ENCODE measurements at regions not wholly inside any gene's neighbourhood (a gene's known extent, or its start where the extent isn't known, plus 50 kb on each side); places are given as distances from the start of the nearest gene placed in this dataset.

DNA sequence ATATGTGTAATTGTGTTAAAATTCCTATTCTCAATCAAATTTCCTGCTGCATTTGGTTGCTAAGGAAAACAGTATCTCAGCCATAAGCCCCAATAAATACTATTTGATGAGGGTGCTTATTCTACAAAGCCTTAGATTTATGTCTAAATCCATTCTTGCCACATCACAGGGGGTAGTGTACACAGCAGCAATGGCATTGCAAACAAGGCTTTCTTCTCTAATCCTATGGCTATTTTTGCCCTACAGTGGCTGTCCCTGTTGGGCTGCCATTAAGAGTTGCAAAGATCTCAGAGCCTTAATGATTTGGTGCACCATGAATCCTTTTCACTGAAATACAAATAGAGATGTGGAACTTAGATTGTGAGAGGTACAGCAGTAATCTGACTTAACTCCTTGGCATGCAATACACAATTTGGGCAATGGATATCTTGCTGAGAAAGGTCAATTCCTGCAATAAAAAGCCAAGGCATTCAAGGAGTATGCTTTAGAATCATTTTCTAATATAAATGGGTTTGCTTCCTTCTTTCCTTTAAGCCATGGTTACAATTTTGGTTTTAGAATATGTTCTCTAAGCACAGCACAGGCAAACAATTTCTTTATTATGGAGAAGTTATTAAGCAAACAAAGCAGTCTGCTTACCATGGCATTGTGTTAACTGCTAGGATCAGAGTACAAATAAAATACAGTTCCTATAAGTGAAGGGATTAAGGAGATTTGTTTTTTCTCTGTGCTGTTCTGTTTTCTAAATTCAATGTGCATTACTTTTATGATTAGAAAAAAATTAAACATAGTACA, 69.8 kb upstream of the CD302 start:
- TF ChIP-seq RXRB (CRISPR knock-in tag; IDR thresholded peaks at IDR 0.05; ENCODE audit: borderline replicate concordance) = no peak
- no peak for TF ChIP-seq ZNF737 (CRISPR knock-in tag; IDR thresholded peaks at IDR 0.05; ENCODE audit: borderline replicate concordance)
- no peak for TF ChIP-seq SIN3A (IDR thresholded peaks at IDR 0.05; ENCODE audit: borderline replicate concordance, low read depth, low read length)
- TF ChIP-seq, protein P1, sequence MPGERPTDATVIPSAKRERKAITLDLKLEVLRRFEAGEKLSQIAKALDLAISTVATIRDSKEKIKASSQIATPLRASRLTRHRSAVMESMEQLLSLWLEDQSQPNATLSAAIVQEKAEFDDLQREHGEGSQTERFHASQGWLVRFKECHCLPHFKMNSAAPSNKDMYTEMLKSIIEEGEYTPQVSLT (CRISPR knock-in tag; IDR thresholded peaks at IDR 0.05; ENCODE audit: borderline replicate concordance, low read depth) = no peak
- no peak for TF ChIP-seq ZNF607 (CRISPR knock-in tag; IDR thresholded peaks at IDR 0.05; ENCODE audit: borderline replicate concordance)
- no peak for TF ChIP-seq RAD21 (CRISPR knock-in tag; IDR thresholded peaks at IDR 0.05)
- no peak for TF ChIP-seq ZNF530 (CRISPR knock-in tag; IDR thresholded peaks at IDR 0.05; ENCODE audit: low read depth)
- no peak for TF ChIP-seq DNMT3B (CRISPR knock-in tag; conservative IDR thresholded peaks at IDR 0.05)
- no peak for TF ChIP-seq ZNF567 (CRISPR knock-in tag; IDR thresholded peaks at IDR 0.05; ENCODE audit: borderline replicate concordance)
- TF ChIP-seq STAG1 (CRISPR knock-in tag; IDR thresholded peaks at IDR 0.05) = no peak
- TF ChIP-seq RXRA (CRISPR knock-in tag; IDR thresholded peaks at IDR 0.05) = no peak
- no peak for TF ChIP-seq RFXAP (CRISPR knock-in tag; IDR thresholded peaks at IDR 0.05; ENCODE audit: borderline replicate concordance)
- ATAC-seq = no peak
- Histone ChIP-seq H3K36me3 (replicated peaks in 1 of 2; ENCODE audit: control insufficient read depth in 1 of 2, insufficient read depth in 2 of 2, low read length in 2 of 2) (no peaks in the 10 kb centered on the region), H3K4me2 (ENCODE audit: low read depth, low read length) (no peak overlapping the region), H3K4me3 (replicated peaks in 1 of 3; ENCODE audit: insufficient read depth in 1 of 3, low read depth in 2 of 3, low read length in 3 of 3) (no peak overlapping the region), H3K27me3 (ENCODE audit: control insufficient read depth in 1 of 2, insufficient read depth in 2 of 2, low read length in 2 of 2) (peaks cover 0 to 2% of the 10 kb centered on the region in 2 experiments; a peak in 1 of 5 replicates), H3K9me3 (ENCODE audit: low read length) (no peaks in the 10 kb centered on the region), H3K27ac (ENCODE audit: extremely low read length, insufficient read depth, low read length) (no peak overlapping the region), H4K20me1 (ENCODE audit: insufficient read depth, low read length) (no peaks in the 10 kb centered on the region), H2AFZ (ENCODE audit: low read length) (no peak overlapping the region), H3K9ac (ENCODE audit: insufficient read depth, low read depth, low read length) (no peak overlapping the region), H3K79me2 (ENCODE audit: insufficient read depth, low read length) (no peaks in the 10 kb centered on the region), H3K4me1 (ENCODE audit: insufficient read depth, low read length) (peaks cover 9% of the 10 kb centered on the region)
- DNase-seq (ENCODE audit: low spot score) = no peak
- FAIRE-seq = no peak
- BruUV-seq (replicated peaks) = no TSS peak
- CTCF ChIA-PET (ENCODE audit: low intra/inter-chr PET ratio, low total read pairs) = no interaction called here
- POLR2A ChIA-PET = no interaction called here
- in situ Hi-C loops (cut with HindIII; ENCODE audit: extremely low pct_ligation_motif_present, low pct_unique_long_range_greater_than_20kb) (no loop called here), intact Hi-C loops (cut with micrococcal nuclease; ENCODE audit: unreplicated experiment) (no loop called here)

Data from HepG2 (cell line).